NCI-H1436 (cell line): ENCODE measurements at regions not wholly inside any gene's neighbourhood (a gene's known extent, or its start where the extent isn't known, plus 50 kb on each side); places are given as distances from the start of the nearest gene placed in this dataset.
"Not testable (repeated sequence)": the region's sequence is repeated elsewhere in the genome, so short reads cannot be mapped to it uniquely, and the experiment has no call there.

Experiments used
- DNase-seq: peaks from one replicate; lab custom pipeline; 2025; lab: John Stamatoyannopoulos, UW

- no peak for DNase-seq
Measured at GRCh38 chr18:46226461-46226860, 122.3 kb downstream of the HAUS1 start.

- not testable (repeated sequence) for DNase-seq
Measured at GRCh38 chr18:46229641-46230040, 125.5 kb downstream of the HAUS1 start.

GRCh38 chr18:46236156-46236555 lies 132.0 kb downstream of the HAUS1 start:
- no peak for DNase-seq

- DNase-seq = no peak
Measured at GRCh38 chr18:46237891-46238290, 133.7 kb downstream of the HAUS1 start.

- DNase-seq = no peak
Measured at GRCh38 chr18:46239549-46239948, 135.4 kb downstream of the HAUS1 start.

- no peak for DNase-seq
Measured at GRCh38 chr18:46239998-46240397, 135.8 kb downstream of the HAUS1 start.

GRCh38 chr18:46241393-46241792 lies 137.2 kb downstream of the HAUS1 start:
- not testable (repeated sequence) for DNase-seq

GRCh38 chr18:46242183-46242582 lies 138.0 kb downstream of the HAUS1 start:
- DNase-seq = no peak

- DNase-seq = no peak
Measured at GRCh38 chr18:46243095-46243494, 138.9 kb downstream of the HAUS1 start.

GRCh38 chr18:46243673-46244072 lies 139.5 kb downstream of the HAUS1 start:
- no peak for DNase-seq

GRCh38 chr18:46246101-46246500 lies 141.9 kb downstream of the HAUS1 start:
- no peak for DNase-seq

GRCh38 chr18:46247942-46248341 lies 143.8 kb downstream of the HAUS1 start:
- no peak for DNase-seq

- DNase-seq = no peak
Measured at GRCh38 chr18:46250084-46250811, 146.1 kb downstream of the HAUS1 start.

- no peak for DNase-seq
Measured at GRCh38 chr18:46250812-46251173, 146.6 kb downstream of the HAUS1 start.

- DNase-seq = no peak
Measured at GRCh38 chr18:46252759-46253158, 148.6 kb downstream of the HAUS1 start.

GRCh38 chr18:46253498-46253897 lies 149.3 kb downstream of the HAUS1 start:
- DNase-seq = no peak

GRCh38 chr18:46256078-46256477 lies 151.9 kb downstream of the HAUS1 start:
- no peak for DNase-seq

GRCh38 chr18:46257366-46257765 lies 153.2 kb downstream of the HAUS1 start:
- DNase-seq = no peak

- no peak for DNase-seq
Measured at GRCh38 chr18:46260016-46260878, 156.1 kb downstream of the HAUS1 start.

- DNase-seq = no peak
Measured at GRCh38 chr18:46260879-46261143, 156.6 kb downstream of the HAUS1 start.

- no peak for DNase-seq
Measured at GRCh38 chr18:46261799-46262198, 157.6 kb downstream of the HAUS1 start.

GRCh38 chr18:46262856-46263255 lies 158.7 kb downstream of the HAUS1 start:
- no peak for DNase-seq

- DNase-seq = peak; percentile 48
Measured at GRCh38 chr18:46264255-46264654, 160.1 kb downstream of the HAUS1 start.
